GM13976 (cell line): ENCODE measurements at regions not wholly inside any gene's neighbourhood (a gene's known extent, or its start where the extent isn't known, plus 50 kb on each side); places are given as distances from the start of the nearest gene placed in this dataset.

ENCODE experiments used
- DNase-seq: peaks from one replicate; pipeline ENCODE4 v3.0.0; 2012; ENCODE audit warnings: low spot score
- CTCF ChIP-seq: IDR thresholded peaks from 2 replicates; pipeline ENCODE4 v1.5.1; 2012; ENCODE audit warnings: borderline replicate concordance, mild to moderate bottlenecking; ENCODE audit not compliant: insufficient read depth; ENCODE audit errors: extremely low read depth, missing control alignments, control extremely low read depth
- in situ Hi-C: fragments of 300-500 bp; cut with MboI; formaldehyde crosslinking; loops from one replicate; pipeline ENCODE4 v1.12.0; 2022; ENCODE audit warnings: low sequenced_read_pairs, mixed read lengths, inconsistent platforms; ENCODE audit not compliant: unreplicated experiment

DNA sequence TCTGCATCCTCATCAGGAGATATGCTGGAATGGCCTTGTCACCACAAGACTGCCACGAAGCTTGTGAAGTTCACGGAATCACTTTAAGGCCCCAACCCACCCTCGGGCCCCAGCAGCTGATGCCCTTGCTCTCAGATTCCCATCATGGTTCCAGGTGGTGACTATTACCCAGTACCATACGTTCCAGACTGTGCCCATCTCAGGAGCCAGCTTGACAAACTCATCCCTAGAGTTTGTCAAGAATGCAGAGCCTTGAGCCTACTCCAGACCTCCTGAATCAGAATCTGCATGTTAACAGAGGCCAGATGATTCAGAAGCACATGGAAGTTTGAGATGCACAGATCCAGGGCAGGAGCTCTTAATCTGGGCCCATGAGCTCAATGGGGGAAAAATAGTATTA is 53.9 kb upstream of the RBM15 start:
- TF ChIP-seq CTCF = no peak
- in situ Hi-C loops = no loop called here

DNA sequence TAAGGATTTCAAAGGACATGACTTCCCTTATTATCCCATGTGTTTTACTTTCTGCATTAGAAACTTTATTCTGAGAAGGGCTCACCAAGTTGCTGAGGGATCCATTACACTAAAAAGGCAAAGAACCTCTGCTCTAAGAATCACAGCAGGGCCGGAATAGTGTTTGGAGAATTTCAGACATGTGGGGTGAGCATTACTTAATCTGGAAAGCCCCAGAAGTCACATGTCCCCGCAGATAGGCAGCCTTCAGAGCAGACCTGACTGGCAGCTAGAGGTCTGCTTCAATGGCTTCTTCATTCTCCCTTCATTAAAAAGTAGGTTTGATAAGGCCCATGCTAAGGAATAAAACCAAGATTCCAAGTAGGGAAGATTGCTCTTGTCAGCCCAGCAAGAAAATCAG is 52.6 kb upstream of the RBM15 start:
- in situ Hi-C loops = no loop called here
- peak; percentile 62 for DNase-seq
- no peak for TF ChIP-seq CTCF

More for the DNA sequence above, 53.9 kb upstream of the RBM15 start:
- no peak for DNase-seq

GRCh38 chr1:110288111-110288510 is 51.1 kb upstream of the RBM15 start:
- no peak for TF ChIP-seq CTCF
- in situ Hi-C loops = no loop called here
- DNase-seq = no peak
